ENCODE measurements at regions not wholly inside any gene's neighbourhood (a gene's known extent, or its start where the extent isn't known, plus 50 kb on each side); places are given as distances from the start of the nearest gene placed in this dataset.

GRCh38 chr3:74550686-74551085 lies 63.8 kb downstream of the CNTN3 start:
- TF ChIP-seq, protein P1, sequence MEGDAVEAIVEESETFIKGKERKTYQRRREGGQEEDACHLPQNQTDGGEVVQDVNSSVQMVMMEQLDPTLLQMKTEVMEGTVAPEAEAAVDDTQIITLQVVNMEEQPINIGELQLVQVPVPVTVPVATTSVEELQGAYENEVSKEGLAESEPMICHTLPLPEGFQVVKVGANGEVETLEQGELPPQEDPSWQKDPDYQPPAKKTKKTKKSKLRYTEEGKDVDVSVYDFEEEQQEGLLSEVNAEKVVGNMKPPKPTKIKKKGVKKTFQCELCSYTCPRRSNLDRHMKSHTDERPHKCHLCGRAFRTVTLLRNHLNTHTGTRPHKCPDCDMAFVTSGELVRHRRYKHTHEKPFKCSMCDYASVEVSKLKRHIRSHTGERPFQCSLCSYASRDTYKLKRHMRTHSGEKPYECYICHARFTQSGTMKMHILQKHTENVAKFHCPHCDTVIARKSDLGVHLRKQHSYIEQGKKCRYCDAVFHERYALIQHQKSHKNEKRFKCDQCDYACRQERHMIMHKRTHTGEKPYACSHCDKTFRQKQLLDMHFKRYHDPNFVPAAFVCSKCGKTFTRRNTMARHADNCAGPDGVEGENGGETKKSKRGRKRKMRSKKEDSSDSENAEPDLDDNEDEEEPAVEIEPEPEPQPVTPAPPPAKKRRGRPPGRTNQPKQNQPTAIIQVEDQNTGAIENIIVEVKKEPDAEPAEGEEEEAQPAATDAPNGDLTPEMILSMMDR (IDR thresholded peaks at IDR 0.05), result no peak
- no peak for TF ChIP-seq POLR2AphosphoS5 (IDR thresholded peaks at IDR 0.05)

Measured in stomach (tissue), 4 donors.